H9 (cell line): ENCODE measurements at regions not wholly inside any gene's neighbourhood (a gene's known extent, or its start where the extent isn't known, plus 50 kb on each side); places are given as distances from the start of the nearest gene placed in this dataset.

ENCODE experiments used
- DNase-seq: peaks from one replicate; pipeline ENCODE4 v3.0.0-alpha.2; 2017
- H2AFZ ChIP-seq: one replicate; pipeline ENCODE4 v1.6.1; 2013; ENCODE audit warnings: mild to moderate bottlenecking, low read length, control low read depth, moderate library complexity
- H2AK5ac ChIP-seq: 2 replicates; pipeline ENCODE4 v1.6.1; 2013; ENCODE audit warnings: low read length, control low read depth, mixed read lengths; ENCODE audit not compliant: insufficient read length
- H2BK120ac ChIP-seq: one replicate; pipeline ENCODE4 v1.6.1; 2013; ENCODE audit warnings: low read depth, mild to moderate bottlenecking, low read length, control low read depth, inconsistent platforms; ENCODE audit not compliant: poor library complexity, severe bottlenecking
- H2BK12ac ChIP-seq: 2 replicates; pipeline ENCODE4 v1.6.1; 2013; ENCODE audit warnings: low read length, control low read depth, mixed read lengths, low read depth; ENCODE audit not compliant: insufficient read length
- H2BK15ac ChIP-seq: 2 replicates; pipeline ENCODE4 v1.6.1; 2013; ENCODE audit warnings: low read depth, low read length, control low read depth
- H2BK20ac ChIP-seq: one replicate; pipeline ENCODE4 v1.6.1; 2013; ENCODE audit warnings: low read depth, mild to moderate bottlenecking, low read length, control low read depth, inconsistent platforms; ENCODE audit not compliant: poor library complexity, severe bottlenecking
- H2BK5ac ChIP-seq: 2 replicates; pipeline ENCODE4 v1.6.1; 2013; ENCODE audit warnings: low read length, control low read depth, mixed read lengths; ENCODE audit not compliant: insufficient read length
- H3K14ac ChIP-seq: 2 replicates; pipeline ENCODE4 v1.6.1; 2013; ENCODE audit warnings: low read length, control low read depth; ENCODE audit not compliant: insufficient read depth
- H3K18ac ChIP-seq: 2 replicates; pipeline ENCODE4 v1.6.1; 2013; ENCODE audit warnings: low read depth, mild to moderate bottlenecking, mixed read lengths, low read length, control low read depth; ENCODE audit not compliant: insufficient read length
- H3K23ac ChIP-seq: 2 replicates; pipeline ENCODE4 v1.6.1; 2013; ENCODE audit warnings: low read length, control low read depth, mixed read lengths, low read depth; ENCODE audit not compliant: insufficient read length
- H3K23me2 ChIP-seq: 2 replicates; pipeline ENCODE4 v1.6.1; 2013; ENCODE audit warnings: low read depth, mild to moderate bottlenecking, mixed read lengths, low read length, control low read depth; ENCODE audit not compliant: insufficient read length, poor library complexity, severe bottlenecking
- H3K27ac ChIP-seq: 2 replicates; pipeline ENCODE4 v1.5.1; 2013; ENCODE audit warnings: low read length, control low read depth, mixed read lengths, low read depth; ENCODE audit not compliant: insufficient read length
- H3K27me3 ChIP-seq: 2 replicates; pipeline ENCODE4 v1.6.1; 2013; ENCODE audit warnings: low read length, control low read depth, inconsistent platforms; ENCODE audit not compliant: insufficient read depth
- H3K4ac ChIP-seq: 2 replicates; pipeline ENCODE4 v1.6.1; 2013; ENCODE audit warnings: low read depth, mild to moderate bottlenecking, control low read depth, inconsistent platforms, low read length, moderate library complexity
- H3K4me1 ChIP-seq: 2 replicates; pipeline ENCODE4 v1.6.1; 2013; ENCODE audit warnings: low read length, control low read depth, inconsistent platforms; ENCODE audit not compliant: insufficient read depth
- H3K4me2 ChIP-seq: 2 replicates; pipeline ENCODE4 v1.6.1; 2013; ENCODE audit warnings: low read length, control low read depth, mixed read lengths; ENCODE audit not compliant: insufficient read length, insufficient read depth
- H3K56ac ChIP-seq: 2 replicates; pipeline ENCODE4 v1.6.1; 2013; ENCODE audit warnings: low read depth, mild to moderate bottlenecking, mixed read lengths, low read length, control low read depth; ENCODE audit not compliant: insufficient read length
- H3K79me1 ChIP-seq: 2 replicates; pipeline ENCODE4 v1.6.1; 2013; ENCODE audit warnings: low read depth, mild to moderate bottlenecking, moderate library complexity, low read length, control low read depth, inconsistent platforms; ENCODE audit not compliant: insufficient read depth, poor library complexity, severe bottlenecking
- H3K79me2 ChIP-seq: 2 replicates; pipeline ENCODE4 v1.6.1; 2013; ENCODE audit warnings: low read length, control low read depth, inconsistent platforms; ENCODE audit not compliant: insufficient read depth
- H3K9ac ChIP-seq: 2 replicates; pipeline ENCODE4 v1.6.1; 2013; ENCODE audit warnings: low read length, control low read depth, mixed read lengths; ENCODE audit not compliant: insufficient read length; ENCODE audit errors: extremely low read depth
- H3K9me3 ChIP-seq: one replicate; pipeline ENCODE4 v1.6.1; 2013; ENCODE audit warnings: low read depth, low read length, inconsistent platforms; ENCODE audit not compliant: control insufficient read depth
- H3T11ph ChIP-seq: one replicate; pipeline ENCODE4 v1.6.1; 2013; ENCODE audit warnings: mild to moderate bottlenecking, low read length, control low read depth, inconsistent platforms
- H4K20me1 ChIP-seq: one replicate; pipeline ENCODE4 v1.6.1; 2013; ENCODE audit not compliant: control insufficient read depth, insufficient read length, insufficient read depth
- H4K5ac ChIP-seq: 2 replicates; pipeline ENCODE4 v1.6.1; 2013; ENCODE audit warnings: low read depth, mild to moderate bottlenecking, mixed read lengths, low read length, control low read depth; ENCODE audit not compliant: insufficient read length
- H4K8ac ChIP-seq: replicated peaks from 2 replicates; pipeline ENCODE4 v1.6.1; 2013; ENCODE audit warnings: low read length, control low read depth, mixed read lengths, low read depth; ENCODE audit not compliant: insufficient read length
- H4K91ac ChIP-seq: 2 replicates; pipeline ENCODE4 v1.6.1; 2013; ENCODE audit warnings: low read depth, mild to moderate bottlenecking, moderate library complexity, mixed read lengths, low read length, control low read depth; ENCODE audit not compliant: insufficient read length
- H3K27ac Mint-ChIP-seq, 3 experiments: 2 replicates in 2 of 3; 3 replicates in 1 of 3; pipeline ENCODE4 v1.8.0; 2020 to 2021; ENCODE audit warnings: mixed read lengths in 3 of 3, mild to moderate bottlenecking in 1 of 3, moderate library complexity in 1 of 3
- H3K27me3 Mint-ChIP-seq: 2 replicates; pipeline ENCODE4 v1.8.0; 2021; ENCODE audit warnings: low read depth, mild to moderate bottlenecking, moderate library complexity, mixed read lengths
- H3K36me3 Mint-ChIP-seq, 3 experiments: 2 replicates in 2 of 3; 3 replicates in 1 of 3; pipeline ENCODE4 v1.8.0; 2020 to 2021; ENCODE audit warnings: low read depth in 3 of 3, mixed read lengths in 3 of 3; ENCODE audit not compliant: insufficient read depth in 1 of 3
- H3K4me1 Mint-ChIP-seq, 2 experiments: 2 replicates each; pipeline ENCODE4 v1.8.0; 2020; ENCODE audit warnings: mixed read lengths in 2 of 2
- H3K4me3 Mint-ChIP-seq, 2 experiments: 2 replicates in 1 of 2; 3 replicates in 1 of 2; pipeline ENCODE4 v1.8.0; 2020 to 2021; ENCODE audit warnings: mild to moderate bottlenecking in 2 of 2, mixed read lengths in 2 of 2, moderate library complexity in 1 of 2
- H3K9me3 Mint-ChIP-seq, 2 experiments: 2 replicates in 1 of 2; 3 replicates in 1 of 2; pipeline ENCODE4 v1.8.0; 2020; ENCODE audit warnings: mild to moderate bottlenecking in 2 of 2, mixed read lengths in 2 of 2, moderate library complexity in 1 of 2
- WGBS: extraction: QIAGEN DNeasy Blood & Tissue Kit; methylation state at CpG from one replicate; pipeline ENCODE4 v1.1.7; 2013; ENCODE audit warnings: missing lambda C conversion rate, low lambda C conversion rate, mixed read lengths; ENCODE audit not compliant: insufficient read length; ENCODE audit errors: extremely low coverage; 5-methylcytosine and 5-hydroxymethylcytosine counted together
- TF ChIP-seq, protein P1 (sequence below): fragments of 200-600 bp; sonication (generic); conservative IDR thresholded peaks from 3 replicates; pipeline ENCODE4 v1.8.0; 2021; ENCODE audit warnings: antibody characterized with exemption, mild to moderate bottlenecking

GRCh38 chr1:213446496-213446895, 395.5 kb downstream of the RPS6KC1 start:
- TF ChIP-seq, protein P1, sequence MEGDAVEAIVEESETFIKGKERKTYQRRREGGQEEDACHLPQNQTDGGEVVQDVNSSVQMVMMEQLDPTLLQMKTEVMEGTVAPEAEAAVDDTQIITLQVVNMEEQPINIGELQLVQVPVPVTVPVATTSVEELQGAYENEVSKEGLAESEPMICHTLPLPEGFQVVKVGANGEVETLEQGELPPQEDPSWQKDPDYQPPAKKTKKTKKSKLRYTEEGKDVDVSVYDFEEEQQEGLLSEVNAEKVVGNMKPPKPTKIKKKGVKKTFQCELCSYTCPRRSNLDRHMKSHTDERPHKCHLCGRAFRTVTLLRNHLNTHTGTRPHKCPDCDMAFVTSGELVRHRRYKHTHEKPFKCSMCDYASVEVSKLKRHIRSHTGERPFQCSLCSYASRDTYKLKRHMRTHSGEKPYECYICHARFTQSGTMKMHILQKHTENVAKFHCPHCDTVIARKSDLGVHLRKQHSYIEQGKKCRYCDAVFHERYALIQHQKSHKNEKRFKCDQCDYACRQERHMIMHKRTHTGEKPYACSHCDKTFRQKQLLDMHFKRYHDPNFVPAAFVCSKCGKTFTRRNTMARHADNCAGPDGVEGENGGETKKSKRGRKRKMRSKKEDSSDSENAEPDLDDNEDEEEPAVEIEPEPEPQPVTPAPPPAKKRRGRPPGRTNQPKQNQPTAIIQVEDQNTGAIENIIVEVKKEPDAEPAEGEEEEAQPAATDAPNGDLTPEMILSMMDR, result no peak
- H3K27ac Mint-ChIP-seq, result no peak overlapping the region
- Histone ChIP-seq H3K56ac (no peak overlapping the region), H3K4ac (no peak overlapping the region), H4K5ac (no peak overlapping the region), H3T11ph (no peak overlapping the region), H3K27ac (no peak overlapping the region), H2AK5ac (no peak overlapping the region), H2AFZ (no peak overlapping the region), H3K4me1 (no peaks in the 10 kb centered on the region), H2BK12ac (no peak overlapping the region), H3K4me2 (no peak overlapping the region), H4K20me1 (no peaks in the 10 kb centered on the region), H4K8ac (no peak overlapping the region), H3K79me1 (no peaks in the 10 kb centered on the region), H2BK20ac (no peak overlapping the region), H3K27me3 (peaks cover 2% of the 10 kb centered on the region; the same call in 1 of the 2 replicates), H3K18ac (no peak overlapping the region), H3K9me3 (no peaks in the 10 kb centered on the region), H3K23me2 (no peaks in the 10 kb centered on the region), H3K79me2 (no peaks in the 10 kb centered on the region), H3K9ac (no peak overlapping the region), H4K91ac (no peak overlapping the region), H2BK5ac (no peak overlapping the region), H3K23ac (no peak overlapping the region), H3K14ac (no peak overlapping the region), H2BK120ac (no peak overlapping the region), H2BK15ac (no peak overlapping the region)
- whole genome bisulfite sequencing, result no CpG with 5 or more reads among the region's 5 CpGs
- DNase-seq, result no peak
- no peaks in the 10 kb centered on the region for H3K9me3 Mint-ChIP-seq
- H3K36me3 Mint-ChIP-seq, result no peaks in the 10 kb centered on the region
- H3K27me3 Mint-ChIP-seq, result no peaks in the 10 kb centered on the region
- H3K4me1 Mint-ChIP-seq, result peaks cover 6% of the 10 kb centered on the region in 2 experiments
- H3K4me3 Mint-ChIP-seq, result no peak overlapping the region
